ENCODE measurements at regions not wholly inside any gene's neighbourhood (a gene's known extent, or its start where the extent isn't known, plus 50 kb on each side); places are given as distances from the start of the nearest gene placed in this dataset.

- TF ChIP-seq, protein P1, sequence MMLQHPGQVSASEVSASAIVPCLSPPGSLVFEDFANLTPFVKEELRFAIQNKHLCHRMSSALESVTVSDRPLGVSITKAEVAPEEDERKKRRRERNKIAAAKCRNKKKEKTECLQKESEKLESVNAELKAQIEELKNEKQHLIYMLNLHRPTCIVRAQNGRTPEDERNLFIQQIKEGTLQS (IDR thresholded peaks at IDR 0.05), result no peak
- TF ChIP-seq, protein P2, sequence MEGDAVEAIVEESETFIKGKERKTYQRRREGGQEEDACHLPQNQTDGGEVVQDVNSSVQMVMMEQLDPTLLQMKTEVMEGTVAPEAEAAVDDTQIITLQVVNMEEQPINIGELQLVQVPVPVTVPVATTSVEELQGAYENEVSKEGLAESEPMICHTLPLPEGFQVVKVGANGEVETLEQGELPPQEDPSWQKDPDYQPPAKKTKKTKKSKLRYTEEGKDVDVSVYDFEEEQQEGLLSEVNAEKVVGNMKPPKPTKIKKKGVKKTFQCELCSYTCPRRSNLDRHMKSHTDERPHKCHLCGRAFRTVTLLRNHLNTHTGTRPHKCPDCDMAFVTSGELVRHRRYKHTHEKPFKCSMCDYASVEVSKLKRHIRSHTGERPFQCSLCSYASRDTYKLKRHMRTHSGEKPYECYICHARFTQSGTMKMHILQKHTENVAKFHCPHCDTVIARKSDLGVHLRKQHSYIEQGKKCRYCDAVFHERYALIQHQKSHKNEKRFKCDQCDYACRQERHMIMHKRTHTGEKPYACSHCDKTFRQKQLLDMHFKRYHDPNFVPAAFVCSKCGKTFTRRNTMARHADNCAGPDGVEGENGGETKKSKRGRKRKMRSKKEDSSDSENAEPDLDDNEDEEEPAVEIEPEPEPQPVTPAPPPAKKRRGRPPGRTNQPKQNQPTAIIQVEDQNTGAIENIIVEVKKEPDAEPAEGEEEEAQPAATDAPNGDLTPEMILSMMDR (IDR thresholded peaks at IDR 0.05 in 2 of 3, conservative IDR thresholded peaks at IDR 0.05 in 1 of 3; ENCODE audit: borderline replicate concordance in 1 of 3, insufficient read depth in 1 of 3, low read depth in 2 of 3, low read length in 2 of 3), result no peak
- TF ChIP-seq POLR2A (IDR thresholded peaks at IDR 0.05; ENCODE audit: borderline replicate concordance, extremely low read depth, insufficient read depth, insufficient read length) (no peak), REST (IDR thresholded peaks at IDR 0.05; ENCODE audit: low read depth) (no peak)
Observed at GRCh38 chr6:9523462-9523861, 891.4 kb downstream of the TFAP2A start.
